HG02970 (cell line): ENCODE measurements at regions not wholly inside any gene's neighbourhood (a gene's known extent, or its start where the extent isn't known, plus 50 kb on each side); places are given as distances from the start of the nearest gene placed in this dataset.

Experiments
- ATAC-seq: cut with Tn5 transposase; IDR thresholded peaks from one replicate; pipeline ENCODE4 v1.9.1; 2021; ENCODE audit warnings: mild to moderate bottlenecking, moderate library complexity, moderate number of reproducible peaks; ENCODE audit not compliant: unreplicated experiment, low FRiP score

DNA sequence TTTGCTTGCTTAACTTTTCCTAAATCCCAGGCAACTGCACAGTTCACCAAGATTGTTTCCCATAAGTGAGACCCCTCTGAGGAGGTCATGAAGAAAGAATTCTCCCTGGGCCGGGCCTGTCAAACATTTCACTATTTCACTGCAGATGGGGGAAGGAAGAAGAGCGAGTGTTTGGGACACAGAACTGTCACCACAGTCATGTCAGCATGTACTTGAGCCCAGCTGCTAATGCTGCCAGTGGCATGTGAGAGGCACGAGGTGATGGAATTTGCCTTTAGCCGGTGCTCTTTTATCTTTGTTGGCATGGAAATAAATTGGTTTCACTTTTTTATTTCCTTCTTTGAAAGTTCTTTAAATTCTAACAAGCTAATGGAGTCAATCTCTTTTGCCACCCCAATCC lies 277.9 kb upstream of the GADL1 start:
- no peak for ATAC-seq

DNA sequence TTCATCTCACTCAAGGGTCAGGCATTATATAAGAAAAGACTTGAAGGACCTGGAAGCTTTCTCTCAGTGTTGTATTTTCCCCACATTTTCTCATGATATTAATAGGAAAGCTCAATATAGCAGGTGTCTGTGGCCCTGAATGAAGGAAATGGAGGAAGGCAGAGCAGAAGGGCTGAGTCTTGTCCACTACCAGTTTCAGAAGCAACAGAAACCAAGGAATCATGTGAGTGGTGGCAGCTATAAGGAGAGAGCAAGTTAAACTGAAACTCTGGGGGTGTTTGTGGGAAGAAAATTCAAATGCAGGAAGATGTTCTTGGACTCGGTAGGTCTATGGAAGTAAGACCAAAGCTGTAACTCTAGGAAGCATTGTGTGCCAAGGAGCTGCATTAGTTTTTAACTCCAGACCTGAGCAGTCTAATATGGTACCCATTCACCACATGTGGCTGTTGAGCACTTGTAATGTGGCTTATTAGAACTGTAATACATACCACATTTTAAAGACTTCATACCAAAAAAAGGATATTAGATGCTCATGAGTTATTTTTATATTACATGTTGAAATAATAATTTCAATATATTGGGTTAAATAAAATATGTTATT lies 278.8 kb upstream of the GADL1 start:
- ATAC-seq: no peak

DNA sequence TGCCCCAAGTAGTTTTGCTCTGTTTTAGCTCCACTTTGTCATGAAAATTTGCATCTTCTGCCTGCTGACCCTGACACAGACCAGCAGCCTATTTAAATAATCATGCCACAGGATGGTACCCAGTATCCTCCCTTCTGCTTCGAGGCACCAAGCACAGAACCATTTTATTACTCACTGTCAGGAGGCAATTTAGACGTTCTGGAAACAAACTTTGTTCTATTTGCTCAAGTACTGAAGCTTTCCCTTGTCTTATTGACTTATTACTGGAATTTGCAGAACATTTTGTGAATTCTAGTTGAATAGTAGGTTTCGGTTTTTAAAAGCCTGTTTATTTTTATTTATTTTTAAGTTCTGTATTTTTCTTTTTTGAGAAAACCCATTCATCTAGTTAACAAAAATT lies 279.6 kb upstream of the GADL1 start:
- no peak for ATAC-seq

DNA sequence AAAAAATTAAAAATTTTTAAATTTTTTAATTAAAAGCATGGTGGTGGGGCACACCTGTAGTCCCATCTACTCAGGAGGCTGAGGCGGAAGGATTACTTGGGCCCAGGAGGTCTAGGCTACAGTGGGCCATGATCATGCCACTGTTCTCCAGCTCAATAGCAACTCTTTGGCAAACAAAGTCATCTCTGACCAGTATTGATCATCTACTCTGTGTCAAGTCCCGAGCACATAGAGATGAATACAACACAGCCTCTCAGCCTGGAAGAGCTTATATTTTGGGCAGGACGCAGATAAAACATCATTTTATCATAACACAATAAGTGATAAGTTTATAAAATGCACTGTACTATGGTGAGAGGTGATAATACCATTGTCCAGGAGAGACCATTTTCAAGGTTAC lies 281.6 kb upstream of the GADL1 start:
- ATAC-seq: no peak

DNA sequence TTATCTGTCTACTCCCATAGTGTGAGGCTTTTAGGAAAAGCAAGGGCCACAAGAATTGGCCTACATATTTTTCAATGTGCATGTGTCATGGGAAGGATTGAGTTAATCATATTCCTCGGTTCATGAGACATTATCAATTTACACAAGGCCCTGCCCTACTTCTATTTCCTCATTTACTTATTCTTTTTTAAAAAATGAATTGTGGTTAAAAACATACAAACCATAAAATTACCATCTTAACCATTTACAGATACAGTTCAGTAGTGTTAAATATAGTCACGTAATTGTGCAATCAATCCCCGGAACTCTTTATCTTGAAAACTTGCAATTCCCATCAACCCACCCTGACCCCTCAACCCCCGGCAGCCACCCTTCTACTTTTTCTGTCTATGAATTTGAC lies 284.0 kb upstream of the GADL1 start:
- ATAC-seq: no peak

DNA sequence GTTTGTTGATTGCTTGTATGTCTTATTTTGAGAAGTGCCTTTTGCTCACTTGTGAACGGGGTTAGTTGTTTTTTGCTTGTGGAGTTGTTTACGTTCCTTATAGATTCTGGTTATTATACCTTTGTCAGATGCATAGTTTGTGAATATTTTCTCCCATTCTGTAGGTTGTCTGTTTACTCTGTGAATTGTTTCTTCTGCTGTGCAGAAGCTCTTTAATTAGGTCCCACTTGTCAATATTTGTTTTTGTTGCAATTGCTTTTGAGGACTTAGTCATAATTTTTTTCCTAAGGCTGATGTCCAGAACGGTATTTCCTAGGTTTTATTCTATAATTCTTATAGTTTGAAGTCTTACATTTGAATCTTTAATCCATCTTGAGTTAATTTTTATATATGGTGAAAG lies 285.3 kb upstream of the GADL1 start:
- no peak for ATAC-seq

DNA sequence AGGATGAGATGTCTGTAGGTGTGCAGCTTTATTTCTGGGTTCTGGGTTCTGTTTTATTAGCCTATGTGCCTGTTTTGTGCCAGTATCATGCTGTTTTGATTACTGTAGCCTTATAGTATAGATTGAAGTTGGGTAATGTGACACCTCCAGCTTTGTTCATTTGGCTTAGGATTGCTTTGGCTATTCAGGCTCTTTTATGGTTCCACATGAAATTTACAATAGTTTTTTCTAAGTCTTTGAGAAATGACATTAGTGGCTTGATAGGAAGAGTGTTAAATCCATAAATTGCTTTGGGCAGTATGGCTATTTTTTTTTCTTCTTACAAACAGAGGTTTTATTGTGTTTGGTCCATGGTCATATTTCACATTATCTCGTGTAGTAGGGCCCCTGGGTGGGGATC lies 285.8 kb upstream of the GADL1 start:
- no peak for ATAC-seq

DNA sequence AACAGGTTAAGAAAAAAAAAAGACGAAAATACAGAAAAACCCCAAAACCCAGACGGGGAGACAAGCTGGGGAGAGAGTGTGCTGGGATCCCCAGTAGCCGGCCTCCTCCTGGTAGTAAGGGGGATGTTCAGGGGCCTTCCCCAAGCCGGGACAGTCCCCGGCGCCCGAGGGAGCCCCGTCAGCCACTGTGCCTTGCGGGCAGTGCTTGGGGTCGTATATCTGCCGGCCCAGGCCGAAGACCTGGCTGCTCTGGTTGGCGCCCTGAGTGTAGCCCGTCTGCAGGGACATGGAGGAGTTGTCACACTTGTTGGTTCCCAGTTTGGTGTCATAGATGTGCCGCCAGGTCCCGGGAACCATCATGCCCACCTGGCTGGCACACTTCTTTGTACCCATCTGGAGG lies 287.2 kb upstream of the GADL1 start:
- no peak for ATAC-seq

DNA sequence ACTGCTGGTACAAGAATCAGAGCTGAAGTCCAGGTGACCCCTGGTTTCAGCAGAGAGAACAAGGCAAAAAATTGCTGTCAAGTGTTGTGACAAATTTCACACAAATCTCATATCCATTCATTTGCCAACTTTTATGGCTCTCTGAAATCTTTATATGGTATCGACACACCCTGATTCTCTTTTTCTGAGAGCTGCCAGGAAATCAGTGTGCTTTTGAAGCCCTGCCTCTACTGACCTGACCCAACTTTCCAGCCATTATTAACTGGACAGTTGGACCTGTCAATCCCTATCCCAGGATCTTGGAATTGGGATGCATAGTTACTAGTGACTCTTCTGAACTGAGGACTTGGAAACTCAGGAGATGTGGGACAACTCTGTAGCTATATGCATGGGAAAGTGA lies 288.2 kb upstream of the GADL1 start:
- no peak for ATAC-seq

DNA sequence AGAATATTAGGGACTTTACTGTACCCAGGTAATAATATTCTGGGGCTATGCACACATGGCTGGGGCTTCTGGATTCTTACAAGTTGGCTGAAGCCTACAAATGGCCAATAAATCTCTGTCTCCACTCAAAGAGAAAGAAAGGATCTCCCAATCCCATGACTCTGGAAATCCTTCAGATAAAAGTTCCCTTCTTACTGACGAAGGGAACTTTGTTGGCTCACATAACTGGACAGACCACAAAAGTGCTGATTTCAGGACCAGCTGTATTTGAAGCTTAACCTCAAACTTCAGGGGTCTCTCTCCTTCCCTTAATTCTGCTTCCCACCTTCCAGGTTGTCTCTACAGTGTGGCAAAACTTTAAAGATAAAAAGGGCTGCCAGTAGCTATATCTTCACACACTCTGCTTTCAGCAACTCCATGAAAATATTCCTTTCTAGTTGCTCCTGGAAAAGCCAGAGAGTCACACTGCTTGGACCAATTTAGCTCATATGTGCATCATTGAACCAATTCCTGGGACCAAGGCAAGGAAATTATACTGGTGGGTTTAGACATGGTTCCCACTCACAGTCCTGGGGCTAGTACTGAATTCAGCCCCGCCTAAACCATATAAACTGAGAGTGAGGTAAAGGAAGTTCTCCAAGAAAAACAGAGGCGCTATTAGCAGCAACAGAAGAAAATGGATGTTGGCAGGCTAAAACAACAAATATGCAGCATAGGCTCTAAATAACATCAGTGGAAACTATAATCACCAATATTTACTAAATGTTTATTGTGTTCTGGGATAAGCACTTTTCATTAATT lies 290.0 kb upstream of the GADL1 start:
- ATAC-seq: no peak

DNA sequence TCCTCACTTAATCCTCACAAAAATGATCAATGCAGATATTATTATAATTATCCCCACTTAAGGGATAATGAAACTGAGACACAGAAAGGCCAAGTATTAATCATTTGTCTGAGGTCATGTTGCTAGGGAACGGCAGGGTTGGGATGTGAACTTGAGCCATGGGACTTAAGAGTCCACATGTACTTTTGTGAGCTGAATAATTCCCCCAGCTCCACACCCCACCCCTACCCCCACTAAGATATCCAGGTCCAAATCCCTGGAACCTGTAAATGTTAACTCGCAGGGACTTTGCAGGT lies 290.5 kb upstream of the GADL1 start:
- no peak for ATAC-seq

DNA sequence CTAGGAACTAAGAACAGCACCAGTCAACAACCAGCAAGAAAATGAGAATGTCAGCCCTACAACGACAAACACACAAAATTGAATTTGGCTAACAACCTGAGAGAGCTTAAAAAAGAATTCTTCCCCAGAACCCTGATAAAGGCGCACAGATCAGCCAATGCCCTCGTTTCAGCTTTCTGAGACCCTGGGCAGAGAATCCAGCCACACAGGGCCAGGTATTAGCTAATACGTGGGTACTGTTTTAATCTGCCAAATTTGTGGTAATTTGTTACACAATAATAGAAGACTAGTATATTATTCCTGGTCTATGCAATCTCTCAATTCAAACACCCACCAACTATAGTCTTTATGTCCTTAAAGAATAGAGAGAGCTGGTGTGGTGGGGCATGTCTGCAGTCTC lies 291.6 kb upstream of the GADL1 start:
- ATAC-seq: no peak

DNA sequence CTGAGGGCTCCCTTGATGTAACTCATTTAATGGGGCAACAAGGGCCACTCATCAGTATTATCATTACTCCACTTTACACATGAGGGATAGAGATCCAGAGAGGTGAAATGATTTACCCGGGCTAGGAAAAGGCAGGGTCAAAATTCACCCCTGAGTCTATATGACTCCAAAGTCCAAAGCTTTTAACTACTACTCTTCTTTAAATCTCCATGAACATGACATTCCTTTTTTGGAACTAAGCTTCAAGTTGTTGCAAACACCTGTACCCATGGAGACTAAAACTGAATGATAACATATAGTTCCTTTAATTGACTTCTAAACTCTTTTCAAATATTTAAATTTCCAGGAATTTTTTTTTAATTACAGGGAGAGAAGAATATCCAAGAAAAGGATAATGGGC lies 292.9 kb upstream of the GADL1 start:
- no peak for ATAC-seq

DNA sequence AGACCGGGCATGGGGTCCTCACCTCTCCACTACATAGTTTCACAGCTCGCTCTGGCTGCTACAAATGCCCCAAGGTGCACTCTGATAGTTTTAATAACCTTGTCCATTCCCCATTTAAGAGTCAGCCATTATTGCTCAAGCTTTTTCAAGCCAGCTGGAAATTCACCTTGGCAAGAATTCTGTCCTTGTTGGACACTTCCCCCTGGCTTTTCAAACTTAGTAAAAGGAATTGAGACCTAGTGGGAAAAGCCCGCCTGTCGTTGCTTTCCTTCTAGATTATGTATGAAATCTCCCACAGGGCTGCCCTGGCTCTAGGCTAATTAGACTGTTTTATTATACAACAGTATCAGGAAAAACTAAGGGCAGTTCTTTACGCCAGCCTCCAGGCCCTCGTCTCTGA lies 293.7 kb upstream of the GADL1 start:
- ATAC-seq: no peak

DNA sequence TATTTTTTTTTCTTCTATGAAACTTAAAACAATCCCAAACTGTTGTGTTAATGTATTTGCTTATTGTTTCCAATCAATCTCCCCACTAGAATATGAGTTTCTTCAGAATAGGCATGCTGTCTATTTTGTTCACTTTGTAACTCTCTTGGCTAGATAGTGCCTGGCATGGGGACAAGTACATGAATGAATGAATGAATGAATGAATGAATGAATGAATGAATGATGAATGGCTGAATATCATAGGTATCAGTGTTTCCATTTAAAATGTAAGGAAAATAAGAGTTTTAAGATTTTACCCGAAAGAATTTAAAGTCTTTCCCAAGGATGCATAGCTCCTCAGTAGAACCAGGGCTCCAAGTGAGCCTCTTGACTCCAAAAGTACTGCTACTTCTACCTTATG lies 294.9 kb upstream of the GADL1 start:
- no peak for ATAC-seq

DNA sequence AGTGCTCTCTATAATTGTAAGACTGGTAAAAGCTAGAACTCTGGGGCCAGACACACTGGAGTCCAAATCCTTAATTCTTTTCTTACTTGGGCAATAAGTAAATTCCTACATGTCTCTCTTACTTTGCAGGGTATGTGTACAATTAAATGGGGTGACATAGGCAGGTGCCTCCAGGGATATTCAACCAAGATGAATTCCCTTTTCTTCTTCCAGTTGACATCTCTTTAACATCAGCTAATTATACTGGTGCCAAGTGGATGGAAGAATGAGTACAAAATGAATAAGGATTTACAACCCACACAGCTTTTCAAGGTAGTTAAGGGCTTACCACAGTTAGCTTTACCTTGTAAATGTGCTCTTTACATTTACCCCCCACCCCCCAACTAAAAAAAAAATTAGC lies 295.5 kb upstream of the GADL1 start:
- ATAC-seq: no peak

DNA sequence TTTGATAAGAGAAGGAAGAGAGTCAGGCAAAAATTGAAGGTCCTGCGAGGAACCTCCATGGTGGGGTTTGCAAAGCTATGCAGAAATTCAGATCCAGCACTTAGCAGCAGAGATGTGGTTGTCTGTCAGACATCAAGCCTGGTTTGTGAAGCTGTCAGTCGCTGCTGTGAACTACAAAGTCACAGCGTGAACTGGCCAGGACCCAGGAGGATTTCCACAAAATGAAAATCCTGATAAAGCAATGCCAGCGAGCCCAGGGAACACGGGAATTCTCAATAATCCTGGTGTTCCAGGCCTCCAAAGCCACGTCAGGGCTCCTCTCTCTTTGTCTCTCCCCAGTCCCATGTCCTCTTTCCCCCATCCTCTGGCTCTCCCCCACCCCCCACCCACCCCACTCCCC lies 296.9 kb upstream of the GADL1 start:
- no peak for ATAC-seq

DNA sequence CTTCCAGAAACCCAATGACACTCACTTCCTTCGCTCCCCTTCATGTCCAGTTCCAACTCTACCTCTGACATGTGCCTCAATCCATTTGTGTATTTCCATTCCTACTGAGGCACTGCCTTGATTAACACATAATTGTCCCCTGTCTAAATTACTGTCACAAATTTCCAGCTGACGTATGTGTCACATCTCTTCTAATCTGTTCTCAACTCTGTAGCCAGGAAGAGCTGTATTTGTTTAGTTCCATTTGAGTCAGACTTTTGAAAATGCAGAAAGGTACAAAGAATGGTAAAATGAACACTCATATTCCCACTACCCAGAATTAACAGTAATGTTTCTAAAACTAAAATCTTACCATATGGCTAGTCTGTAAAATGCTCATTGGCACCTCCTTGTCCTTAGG lies 299.0 kb upstream of the GADL1 start:
- no peak for ATAC-seq

DNA sequence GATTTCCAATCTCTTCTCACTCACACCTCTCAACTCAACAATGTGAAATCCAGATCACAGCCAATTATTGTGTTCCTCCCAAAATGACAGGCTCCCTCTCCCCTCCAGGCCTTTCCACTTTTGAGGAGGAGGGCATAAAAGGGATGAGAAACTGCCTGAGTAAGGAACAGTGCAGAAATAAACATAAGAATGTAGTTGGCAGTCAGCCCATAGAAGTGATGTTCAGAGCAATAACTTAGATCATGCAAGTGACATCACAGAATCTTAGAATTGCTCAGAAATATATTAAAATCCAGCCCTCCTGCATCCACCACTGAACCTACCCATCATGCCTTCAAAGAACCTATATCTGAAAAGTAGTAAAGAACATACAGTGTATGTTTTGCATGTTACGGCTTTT lies 299.4 kb upstream of the GADL1 start:
- ATAC-seq: no peak

DNA sequence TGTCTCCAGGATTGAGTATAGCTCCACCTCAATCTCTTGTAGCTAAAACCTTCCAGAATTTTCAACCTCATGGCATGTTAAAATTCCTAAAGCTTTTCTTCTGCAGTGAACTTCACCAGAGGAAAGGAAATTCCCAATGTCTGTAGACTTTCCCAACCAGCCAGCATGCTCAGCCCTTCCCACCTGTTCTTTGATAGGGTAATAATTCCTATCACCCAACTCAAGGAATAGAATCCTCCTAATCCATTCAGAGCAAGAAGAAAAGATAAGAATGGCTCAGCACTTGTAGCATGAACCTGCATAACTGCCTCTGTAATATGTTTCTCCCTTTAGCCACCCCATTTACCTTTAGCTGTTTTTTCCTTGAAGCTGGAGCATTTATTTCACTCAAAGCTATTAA lies 301.8 kb upstream of the GADL1 start:
- no peak for ATAC-seq

DNA sequence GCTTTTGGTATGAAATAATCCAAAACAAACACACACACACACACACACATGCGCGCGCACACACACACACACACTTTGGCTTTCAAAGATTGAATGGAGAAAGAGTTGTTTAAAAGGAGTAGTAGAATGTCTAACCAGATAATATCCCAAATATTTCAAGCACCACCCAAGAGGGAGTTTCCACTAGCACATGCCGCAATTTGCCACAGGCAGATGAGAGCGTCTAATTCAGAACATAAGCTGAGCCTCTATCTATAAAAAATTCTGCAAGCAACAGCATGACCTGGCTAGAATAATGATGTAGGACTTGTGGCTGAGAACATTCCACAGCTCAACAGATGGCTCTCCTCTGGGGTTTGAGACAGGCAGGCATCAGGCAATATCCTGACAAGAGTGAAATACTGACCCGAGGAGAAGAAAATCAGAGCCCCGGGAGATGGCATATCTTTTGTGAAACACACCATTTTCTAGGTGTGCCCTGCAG lies 302.5 kb upstream of the GADL1 start:
- no peak for ATAC-seq

DNA sequence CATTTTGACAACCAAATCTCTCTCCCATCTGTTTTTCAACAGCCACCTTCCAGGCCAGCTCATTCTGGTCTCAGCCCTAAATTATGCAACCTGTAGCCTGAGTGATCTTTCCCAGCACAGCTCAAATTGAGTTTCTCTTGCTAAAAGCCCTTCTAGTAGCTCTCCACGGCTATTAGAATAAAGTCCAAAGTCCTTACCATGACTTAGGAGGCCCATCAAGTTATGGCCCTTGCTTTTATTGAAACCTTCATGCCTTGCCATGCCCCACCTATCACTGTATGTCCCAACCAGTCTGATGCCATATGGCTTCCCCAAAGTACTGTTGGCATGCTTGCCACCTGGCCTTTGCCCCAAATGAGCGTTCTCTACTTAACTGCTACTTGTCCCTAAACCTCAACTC lies 303.5 kb upstream of the GADL1 start:
- ATAC-seq: no peak

DNA sequence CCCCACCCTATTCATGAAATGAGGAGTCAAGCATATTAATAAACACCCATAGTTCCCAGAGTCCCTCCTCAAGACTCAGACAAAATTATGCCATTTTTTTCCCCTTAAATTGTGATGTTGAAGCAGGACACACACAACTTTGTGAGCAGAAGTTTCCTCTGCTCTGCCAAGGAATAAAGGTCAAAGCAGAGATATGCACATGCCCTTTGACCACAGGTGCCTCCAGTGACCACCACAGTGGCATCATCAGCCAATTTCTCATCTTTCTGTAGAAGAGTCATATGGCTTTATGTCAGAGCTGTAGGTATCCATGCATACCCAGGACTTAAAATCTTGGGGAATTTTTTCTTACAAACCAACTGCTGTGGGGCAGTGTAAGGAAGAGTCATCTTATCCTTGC lies 304.4 kb upstream of the GADL1 start:
- ATAC-seq: no peak
